ENCODE measurements at regions not wholly inside any gene's neighbourhood (a gene's known extent, or its start where the extent isn't known, plus 50 kb on each side); places are given as distances from the start of the nearest gene placed in this dataset.

DNA sequence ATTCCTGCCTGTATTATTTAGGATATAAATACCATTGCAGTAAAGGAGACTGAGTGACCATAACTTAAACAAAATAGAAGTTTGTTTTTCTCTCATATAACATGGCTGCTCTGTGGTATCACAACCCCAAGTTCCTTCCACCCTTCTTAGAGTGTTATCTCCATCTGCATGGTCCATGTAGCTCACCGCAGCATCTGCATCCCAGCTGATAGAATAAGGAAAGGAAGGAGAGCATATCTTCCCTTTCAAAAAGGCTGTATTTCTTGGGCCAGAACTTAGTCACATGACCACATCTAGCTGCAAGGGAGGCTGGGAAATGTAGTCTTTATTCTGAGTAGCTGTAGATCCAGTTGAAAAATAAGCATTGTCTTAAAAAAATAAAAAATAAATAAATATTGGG is 184.8 kb upstream of the NUDT4 start:
- no peak for TF ChIP-seq POLR2A (IDR thresholded peaks at IDR 0.05)
- TF ChIP-seq, protein P1, sequence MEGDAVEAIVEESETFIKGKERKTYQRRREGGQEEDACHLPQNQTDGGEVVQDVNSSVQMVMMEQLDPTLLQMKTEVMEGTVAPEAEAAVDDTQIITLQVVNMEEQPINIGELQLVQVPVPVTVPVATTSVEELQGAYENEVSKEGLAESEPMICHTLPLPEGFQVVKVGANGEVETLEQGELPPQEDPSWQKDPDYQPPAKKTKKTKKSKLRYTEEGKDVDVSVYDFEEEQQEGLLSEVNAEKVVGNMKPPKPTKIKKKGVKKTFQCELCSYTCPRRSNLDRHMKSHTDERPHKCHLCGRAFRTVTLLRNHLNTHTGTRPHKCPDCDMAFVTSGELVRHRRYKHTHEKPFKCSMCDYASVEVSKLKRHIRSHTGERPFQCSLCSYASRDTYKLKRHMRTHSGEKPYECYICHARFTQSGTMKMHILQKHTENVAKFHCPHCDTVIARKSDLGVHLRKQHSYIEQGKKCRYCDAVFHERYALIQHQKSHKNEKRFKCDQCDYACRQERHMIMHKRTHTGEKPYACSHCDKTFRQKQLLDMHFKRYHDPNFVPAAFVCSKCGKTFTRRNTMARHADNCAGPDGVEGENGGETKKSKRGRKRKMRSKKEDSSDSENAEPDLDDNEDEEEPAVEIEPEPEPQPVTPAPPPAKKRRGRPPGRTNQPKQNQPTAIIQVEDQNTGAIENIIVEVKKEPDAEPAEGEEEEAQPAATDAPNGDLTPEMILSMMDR (IDR thresholded peaks at IDR 0.05): no peak
